Esophagus squamous epithelium (tissue), 5 donors: ENCODE measurements at regions not wholly inside any gene's neighbourhood (a gene's known extent, or its start where the extent isn't known, plus 50 kb on each side); places are given as distances from the start of the nearest gene placed in this dataset.
"Not testable (repeated sequence)": the region's sequence is repeated elsewhere in the genome, so short reads cannot be mapped to it uniquely, and the experiment has no call there.

Source experiments
- DNase-seq: peaks from one replicate; lab custom pipeline; 2025; lab: John Stamatoyannopoulos, UW
- H3K27ac ChIP-seq, 4 donors: fragments of 200-600 bp; sonication (generic); one replicate each; pipeline ENCODE4 v1.5.1; 2016 to 2019; ENCODE audit warnings: mild to moderate bottlenecking in 1 of 4
- H3K27me3 ChIP-seq, 4 donors: fragments of 200-600 bp; sonication (generic); 1 replicate in 3 of 4; 2 replicates in 1 of 4; pipeline versions ENCODE4 v1.5.1 to v1.6.0; 2017 to 2021; ENCODE audit warnings: antibody characterized with exemption in 1 of 4
- H3K36me3 ChIP-seq, 3 donors: fragments of 200-600 bp; sonication (generic); one replicate each; pipeline ENCODE4 v1.5.1; 2016 to 2019
- H3K4me1 ChIP-seq, 3 donors: fragments of 200-600 bp; sonication (generic); one replicate each; pipeline ENCODE4 v1.5.1; 2017 to 2019
- H3K4me3 ChIP-seq, 4 donors: fragments of 200-600 bp; sonication (generic); 1 replicate in 3 of 4; 2 replicates in 1 of 4; pipeline ENCODE4 v1.5.1; 2016 to 2019; ENCODE audit warnings: mild to moderate bottlenecking in 2 of 4, moderate library complexity in 1 of 4
- H3K9me3 ChIP-seq, 3 donors: fragments of 200-600 bp; sonication (generic); one replicate each; pipeline ENCODE4 v1.5.1; 2016 to 2019
- POLR2A ChIP-seq, 4 donors: fragments of 450-650 bp; IDR thresholded peaks; one replicate each; pipeline ENCODE4 v1.6.1; 2017; ENCODE audit warnings: antibody characterized with exemption in 4 of 4, mild to moderate bottlenecking in 4 of 4, moderate library complexity in 3 of 4
- WGBS, 2 donors: methylation state at CpG; one replicate each; pipeline ENCODE4 v1.1.5; 2018; 5-methylcytosine and 5-hydroxymethylcytosine counted together
- intact Hi-C: fragments of 100-400 bp; cut with DNase I; formaldehyde crosslinking; loops from one replicate; pipeline ENCODE4 v1.15.0; 2022
- TF ChIP-seq, protein P1 (sequence below), 6 experiments: fragments of 450-650 bp in 4 of 6; fragments of 200-600 bp in 2 of 6; sonication (generic) in 2 of 6; IDR thresholded peaks; one replicate each; pipeline ENCODE4 v1.5.1; 2016 to 2019; ENCODE audit warnings: antibody characterized with exemption in 6 of 6, mild to moderate bottlenecking in 4 of 6, moderate library complexity in 4 of 6
- donor health status: DM: yes; HTN: yes; CAD: no.

- Histone ChIP-seq H3K4me1 (no peaks in the 10 kb centered on the region), H3K9me3 (no peaks in the 10 kb centered on the region), H3K36me3 (no peaks in the 10 kb centered on the region), H3K27me3 (no peaks in the 10 kb centered on the region), H3K27ac (no peak overlapping the region), H3K4me3 (no peak overlapping the region)
- TF ChIP-seq, protein P1, sequence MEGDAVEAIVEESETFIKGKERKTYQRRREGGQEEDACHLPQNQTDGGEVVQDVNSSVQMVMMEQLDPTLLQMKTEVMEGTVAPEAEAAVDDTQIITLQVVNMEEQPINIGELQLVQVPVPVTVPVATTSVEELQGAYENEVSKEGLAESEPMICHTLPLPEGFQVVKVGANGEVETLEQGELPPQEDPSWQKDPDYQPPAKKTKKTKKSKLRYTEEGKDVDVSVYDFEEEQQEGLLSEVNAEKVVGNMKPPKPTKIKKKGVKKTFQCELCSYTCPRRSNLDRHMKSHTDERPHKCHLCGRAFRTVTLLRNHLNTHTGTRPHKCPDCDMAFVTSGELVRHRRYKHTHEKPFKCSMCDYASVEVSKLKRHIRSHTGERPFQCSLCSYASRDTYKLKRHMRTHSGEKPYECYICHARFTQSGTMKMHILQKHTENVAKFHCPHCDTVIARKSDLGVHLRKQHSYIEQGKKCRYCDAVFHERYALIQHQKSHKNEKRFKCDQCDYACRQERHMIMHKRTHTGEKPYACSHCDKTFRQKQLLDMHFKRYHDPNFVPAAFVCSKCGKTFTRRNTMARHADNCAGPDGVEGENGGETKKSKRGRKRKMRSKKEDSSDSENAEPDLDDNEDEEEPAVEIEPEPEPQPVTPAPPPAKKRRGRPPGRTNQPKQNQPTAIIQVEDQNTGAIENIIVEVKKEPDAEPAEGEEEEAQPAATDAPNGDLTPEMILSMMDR (IDR thresholded peaks at IDR 0.05): no peak
- no peak for TF ChIP-seq POLR2A (IDR thresholded peaks at IDR 0.05)
- DNase-seq: no peak
- intact Hi-C loops: no loop called here
- 44 to 45% methylated on average over 1 of the region's 1 CpG for WGBS, 2 donors
These were observed 1395.7 kb upstream of the EYS start for GRCh38 chr6:67102743-67103142.

DNA sequence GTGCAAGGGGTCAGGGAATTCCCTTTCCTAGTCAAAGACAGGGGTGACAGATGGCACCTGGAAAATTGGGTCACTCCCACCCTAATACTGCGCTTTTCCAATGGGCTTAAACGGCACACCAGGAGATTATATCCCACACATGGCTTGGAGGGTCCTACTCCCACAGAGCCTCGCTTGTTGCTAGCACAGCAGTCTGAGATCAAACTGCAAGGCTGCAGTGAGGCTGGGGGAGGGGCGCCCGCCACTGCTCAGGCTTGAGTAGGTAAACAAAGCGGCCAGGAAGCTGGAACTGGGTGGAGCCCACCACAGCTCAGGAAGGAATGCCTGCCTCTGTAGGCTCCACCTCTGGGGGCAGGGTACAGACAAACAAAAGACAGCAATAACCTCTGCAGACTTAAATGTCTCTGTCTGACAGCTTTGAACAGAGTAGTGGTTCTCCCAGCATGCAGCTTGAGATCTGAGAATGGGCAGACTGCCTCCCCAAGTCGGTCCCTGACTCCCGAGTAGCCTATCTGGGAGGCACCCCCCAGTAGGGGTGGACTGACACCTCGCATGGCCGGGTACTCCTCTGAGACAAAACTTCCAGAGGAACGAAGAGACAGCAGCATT, 1388.7 kb upstream of the EYS start:
- H3K4me1 ChIP-seq, H3K27ac ChIP-seq, H3K27me3 ChIP-seq, H3K36me3 ChIP-seq, DNase-seq, H3K4me3 ChIP-seq, H3K9me3 ChIP-seq, intact Hi-C loops: not testable (repeated sequence)
- WGBS, 2 donors: 67% methylated on average over 1 of the region's 11 CpGs; no CpG with 5 or more reads in 1 of the 2 donors

- H3K36me3 ChIP-seq: no peaks in the 10 kb centered on the region
- H3K27me3 ChIP-seq: no peaks in the 10 kb centered on the region
- no peak overlapping the region for H3K4me3 ChIP-seq
- WGBS, 2 donors: 36 to 49% methylated on average over 3 of the region's 3 CpGs
- H3K9me3 ChIP-seq: no peaks in the 10 kb centered on the region
- DNase-seq: no peak
- H3K4me1 ChIP-seq: no peaks in the 10 kb centered on the region
- TF ChIP-seq POLR2A (IDR thresholded peaks at IDR 0.05): no peak
- TF ChIP-seq, protein P1 (IDR thresholded peaks at IDR 0.05): no peak
- no peak overlapping the region for H3K27ac ChIP-seq
- intact Hi-C loops: no loop called here
These were observed 1387.5 kb upstream of the EYS start for GRCh38 chr6:67094431-67094946.

GRCh38 chr6:67073938-67074337, 1366.9 kb upstream of the EYS start:
- no peaks in the 10 kb centered on the region for H3K27me3 ChIP-seq
- no peak overlapping the region for H3K27ac ChIP-seq
- H3K4me1 ChIP-seq: no peaks in the 10 kb centered on the region
- intact Hi-C loops: no loop called here
- DNase-seq: no peak
- H3K9me3 ChIP-seq: peaks cover 0 to 4% (median 0%) of the 10 kb centered on the region in 3 donors
- no peaks in the 10 kb centered on the region for H3K36me3 ChIP-seq
- no peak overlapping the region for H3K4me3 ChIP-seq
- whole genome bisulfite sequencing, 2 donors: 43 to 64% methylated on average over 3 of the region's 3 CpGs
- no peak for TF ChIP-seq POLR2A (IDR thresholded peaks at IDR 0.05)

GRCh38 chr6:67068781-67069180, 1361.8 kb upstream of the EYS start:
- H3K27ac ChIP-seq: no peak overlapping the region
- peaks cover 0 to 4% (median 0%) of the 10 kb centered on the region in 3 donors for H3K9me3 ChIP-seq
- H3K4me1 ChIP-seq: no peaks in the 10 kb centered on the region
- TF ChIP-seq POLR2A (IDR thresholded peaks at IDR 0.05): no peak
- TF ChIP-seq, protein P1 (IDR thresholded peaks at IDR 0.05): no peak
- no peaks in the 10 kb centered on the region for H3K27me3 ChIP-seq
- no peak overlapping the region for H3K4me3 ChIP-seq
- 93 to 100% methylated on average over 2 of the region's 2 CpGs for WGBS, 2 donors
- DNase-seq: no peak
- H3K36me3 ChIP-seq: no peaks in the 10 kb centered on the region
- intact Hi-C loops: no loop called here

DNA sequence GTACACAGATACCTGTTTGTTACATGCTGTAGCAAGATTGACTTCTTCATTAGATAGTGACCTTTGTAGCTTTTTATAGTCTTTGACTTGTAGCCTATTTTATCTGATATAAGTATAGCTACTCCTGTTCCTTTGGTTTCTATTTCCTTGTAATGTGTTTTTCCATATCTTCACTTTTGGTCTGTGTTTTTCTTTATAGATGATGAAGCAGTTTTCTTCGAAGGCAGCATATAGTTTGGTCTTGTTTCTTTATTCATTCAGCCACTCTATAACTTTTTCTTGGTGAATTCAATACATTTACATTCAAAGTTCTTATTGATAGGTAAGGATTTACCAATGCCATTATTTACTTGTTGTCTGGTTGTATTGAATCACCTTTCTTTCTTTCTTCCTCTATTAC, 1357.3 kb upstream of the EYS start:
- H3K27ac ChIP-seq: no peak overlapping the region
- DNase-seq: no peak
- H3K36me3 ChIP-seq: no peaks in the 10 kb centered on the region
- no peak for TF ChIP-seq POLR2A (IDR thresholded peaks at IDR 0.05)
- TF ChIP-seq, protein P1 (IDR thresholded peaks at IDR 0.05): no peak
- H3K9me3 ChIP-seq: peaks cover 0 to 2% (median 0%) of the 10 kb centered on the region in 3 donors
- no peaks in the 10 kb centered on the region for H3K4me1 ChIP-seq
- H3K27me3 ChIP-seq: no peaks in the 10 kb centered on the region
- intact Hi-C loops: no loop called here
- 50 to 61% methylated on average over 1 of the region's 1 CpG for WGBS, 2 donors
- no peak overlapping the region for H3K4me3 ChIP-seq
